ENCODE measurements at regions not wholly inside any gene's neighbourhood (a gene's known extent, or its start where the extent isn't known, plus 50 kb on each side); places are given as distances from the start of the nearest gene placed in this dataset.

GRCh38 chr1:204001166-204001901 lies 71.6 kb upstream of the SOX13 start:
- H3K79me2 ChIP-seq (ENCODE audit: control insufficient read depth, insufficient read depth, low read length) = no peaks in the 10 kb centered on the region
- H3K4me3 ChIP-seq (replicated peaks in 1 of 3; ENCODE audit: insufficient read depth in 1 of 3, low read depth in 1 of 3, low read length in 3 of 3) = no peak overlapping the region
- no peaks in the 10 kb centered on the region for H3K9me3 ChIP-seq (replicated peaks; ENCODE audit: control insufficient read depth, insufficient read depth, low read length)
- POLR2A ChIA-PET = no interaction called here
- no peaks in the 10 kb centered on the region for H4K20me1 ChIP-seq (replicated peaks; ENCODE audit: control insufficient read depth, extremely low read depth, insufficient read depth, low read length)
- no peak overlapping the region for H3K4me2 ChIP-seq (ENCODE audit: insufficient read depth, low read length)
- H3K9ac ChIP-seq (replicated peaks; ENCODE audit: extremely low read depth, insufficient read depth, low read length) = no peak overlapping the region
- TF ChIP-seq GATA2 (IDR thresholded peaks at IDR 0.05; ENCODE audit: insufficient read depth, insufficient read length, low read depth, low read length) = no peak
- TF ChIP-seq JUN (IDR thresholded peaks at IDR 0.05; ENCODE audit: borderline replicate concordance, insufficient read depth, insufficient read length, low read depth) = no peak
- TF ChIP-seq, protein P1, sequence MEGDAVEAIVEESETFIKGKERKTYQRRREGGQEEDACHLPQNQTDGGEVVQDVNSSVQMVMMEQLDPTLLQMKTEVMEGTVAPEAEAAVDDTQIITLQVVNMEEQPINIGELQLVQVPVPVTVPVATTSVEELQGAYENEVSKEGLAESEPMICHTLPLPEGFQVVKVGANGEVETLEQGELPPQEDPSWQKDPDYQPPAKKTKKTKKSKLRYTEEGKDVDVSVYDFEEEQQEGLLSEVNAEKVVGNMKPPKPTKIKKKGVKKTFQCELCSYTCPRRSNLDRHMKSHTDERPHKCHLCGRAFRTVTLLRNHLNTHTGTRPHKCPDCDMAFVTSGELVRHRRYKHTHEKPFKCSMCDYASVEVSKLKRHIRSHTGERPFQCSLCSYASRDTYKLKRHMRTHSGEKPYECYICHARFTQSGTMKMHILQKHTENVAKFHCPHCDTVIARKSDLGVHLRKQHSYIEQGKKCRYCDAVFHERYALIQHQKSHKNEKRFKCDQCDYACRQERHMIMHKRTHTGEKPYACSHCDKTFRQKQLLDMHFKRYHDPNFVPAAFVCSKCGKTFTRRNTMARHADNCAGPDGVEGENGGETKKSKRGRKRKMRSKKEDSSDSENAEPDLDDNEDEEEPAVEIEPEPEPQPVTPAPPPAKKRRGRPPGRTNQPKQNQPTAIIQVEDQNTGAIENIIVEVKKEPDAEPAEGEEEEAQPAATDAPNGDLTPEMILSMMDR (IDR thresholded peaks at IDR 0.05; ENCODE audit: extremely low read depth in 1 of 2, insufficient read depth in 1 of 2, low read depth in 1 of 2, low read length in 2 of 2) = no peak
- TF ChIP-seq FOS (IDR thresholded peaks at IDR 0.05; ENCODE audit: borderline replicate concordance, insufficient read depth, low read length) = no peak
- no peak for TF ChIP-seq MYC (IDR thresholded peaks at IDR 0.05; ENCODE audit: low read depth, low read length)
- TF ChIP-seq, protein P2, sequence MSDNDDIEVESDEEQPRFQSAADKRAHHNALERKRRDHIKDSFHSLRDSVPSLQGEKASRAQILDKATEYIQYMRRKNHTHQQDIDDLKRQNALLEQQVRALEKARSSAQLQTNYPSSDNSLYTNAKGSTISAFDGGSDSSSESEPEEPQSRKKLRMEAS (IDR thresholded peaks at IDR 0.05; ENCODE audit: insufficient read depth, insufficient read length) = no peak
- TF ChIP-seq EZH2 (IDR thresholded peaks at IDR 0.05; ENCODE audit: borderline replicate concordance, low read depth, low read length, severe bottlenecking) = no peak
- no peak for TF ChIP-seq POLR2AphosphoS5 (IDR thresholded peaks at IDR 0.05; ENCODE audit: insufficient read depth, low read depth, low read length)
- no peak overlapping the region for H2AFZ ChIP-seq (ENCODE audit: low read depth, low read length)
- peaks cover 0 to 1% of the 10 kb centered on the region in 2 experiments for H3K27me3 ChIP-seq (ENCODE audit: control insufficient read depth in 2 of 2, insufficient read depth in 2 of 2, low read length in 2 of 2)
- intact Hi-C loops (cut with micrococcal nuclease) = no loop called here
- dilution Hi-C loops (cut with MboI; ENCODE audit: extremely low pct_ligation_motif_present, low sequenced_read_pairs) = no loop called here
- no peak overlapping the region for H3K27ac ChIP-seq (ENCODE audit: insufficient read depth, low read depth, low read length)
- DNase-seq (ENCODE audit: low read depth, low spot score) (no peak), FAIRE-seq (no peak)
- no peaks in the 10 kb centered on the region for H3K4me1 ChIP-seq (ENCODE audit: control insufficient read depth, extremely low read depth, insufficient read depth, low read length)
- BruUV-seq (replicated peaks) = no TSS peak
- no peaks in the 10 kb centered on the region for H3K9me1 ChIP-seq (replicated peaks; ENCODE audit: control insufficient read depth, extremely low read depth, insufficient read depth, low read length)
- CTCF ChIA-PET = no interaction called here
- H3K36me3 ChIP-seq (ENCODE audit: control insufficient read depth in 2 of 2, extremely low read depth in 1 of 2, insufficient read depth in 2 of 2, low read length in 2 of 2) = no peaks in the 10 kb centered on the region
